HG03064 (cell line): ENCODE measurements at regions not wholly inside any gene's neighbourhood (a gene's known extent, or its start where the extent isn't known, plus 50 kb on each side); places are given as distances from the start of the nearest gene placed in this dataset.
A peak's percentile ranks its signal among the peaks of the same experiment; 100 is the strongest.
"Not testable (repeated sequence)": the region's sequence is repeated elsewhere in the genome, so short reads cannot be mapped to it uniquely, and the experiment has no call there.

Experiments used
- ATAC-seq: cut with Tn5 transposase; IDR thresholded peaks from one replicate; pipeline ENCODE4 v1.9.1; 2021; ENCODE audit warnings: low read depth; ENCODE audit not compliant: unreplicated experiment

DNA sequence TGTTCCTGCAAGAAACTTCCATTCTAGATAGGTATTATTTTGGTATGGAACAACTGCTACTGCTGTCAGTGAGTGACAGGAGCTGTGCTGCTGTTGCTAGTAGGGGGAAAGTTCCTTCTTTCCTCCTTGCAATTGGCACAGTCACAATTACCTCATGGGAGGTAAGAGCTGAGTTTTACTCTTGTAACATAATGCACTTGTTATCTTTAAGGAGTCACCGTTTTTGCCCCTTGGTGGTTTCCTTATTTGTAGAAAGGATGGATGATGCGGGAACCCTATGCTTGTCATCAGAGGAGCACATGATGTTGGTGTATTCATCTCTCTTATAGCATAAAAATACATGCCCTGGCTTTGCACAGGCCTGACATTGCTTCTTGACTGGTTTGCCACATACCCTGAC lies 234.7 kb upstream of the NPY start:
- no peak for ATAC-seq

DNA sequence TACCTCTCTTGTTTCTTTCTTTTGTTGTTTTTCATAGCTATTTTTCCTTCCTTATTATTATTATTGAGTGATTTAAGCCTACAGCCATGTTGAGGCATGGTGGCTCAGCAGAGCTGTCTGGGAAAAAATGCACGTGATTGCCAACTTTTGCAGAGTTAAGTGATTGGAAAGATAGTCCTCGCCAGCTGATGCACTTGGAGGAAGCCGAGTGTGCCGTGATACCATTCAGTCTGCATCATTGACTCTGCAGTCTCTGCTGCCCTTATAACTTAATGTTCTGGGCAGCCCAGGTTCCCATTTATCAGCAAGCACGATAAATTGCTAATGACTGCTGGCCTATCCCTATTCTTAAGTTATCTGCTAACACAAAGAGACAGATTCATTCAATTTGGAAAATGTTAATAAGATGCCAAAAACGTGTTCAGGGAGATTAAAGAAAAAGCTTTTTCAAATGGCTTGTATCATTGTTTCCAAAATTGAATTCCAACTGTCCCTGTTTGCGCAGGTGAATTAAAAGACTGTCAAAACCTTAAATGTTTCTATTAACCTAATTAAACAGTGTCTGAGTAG lies 232.9 kb upstream of the NPY start:
- ATAC-seq = no peak

DNA sequence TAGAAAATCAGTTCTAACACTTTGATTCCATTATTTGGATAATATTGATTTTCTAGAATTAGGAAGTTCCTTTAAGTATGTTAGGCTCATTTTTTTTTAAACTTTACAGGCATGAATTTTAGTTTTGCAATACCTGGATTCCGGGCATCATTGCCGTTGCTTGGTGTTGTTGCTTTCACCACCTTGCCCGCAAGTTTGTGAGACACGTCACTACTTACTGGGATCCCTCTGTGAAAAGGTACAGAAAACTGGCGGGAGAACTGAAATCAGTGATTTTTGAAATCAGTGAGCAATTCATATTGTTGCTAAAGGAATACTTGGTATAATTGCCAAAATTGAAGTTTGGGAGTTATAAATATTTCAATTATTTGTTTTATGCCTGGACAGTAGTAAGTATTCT lies 232.3 kb upstream of the NPY start:
- ATAC-seq = no peak

- ATAC-seq = no peak
Observed at GRCh38 chr7:24052572-24053260, 231.3 kb upstream of the NPY start.

GRCh38 chr7:24054236-24054635 lies 229.8 kb upstream of the NPY start:
- ATAC-seq = no peak

DNA sequence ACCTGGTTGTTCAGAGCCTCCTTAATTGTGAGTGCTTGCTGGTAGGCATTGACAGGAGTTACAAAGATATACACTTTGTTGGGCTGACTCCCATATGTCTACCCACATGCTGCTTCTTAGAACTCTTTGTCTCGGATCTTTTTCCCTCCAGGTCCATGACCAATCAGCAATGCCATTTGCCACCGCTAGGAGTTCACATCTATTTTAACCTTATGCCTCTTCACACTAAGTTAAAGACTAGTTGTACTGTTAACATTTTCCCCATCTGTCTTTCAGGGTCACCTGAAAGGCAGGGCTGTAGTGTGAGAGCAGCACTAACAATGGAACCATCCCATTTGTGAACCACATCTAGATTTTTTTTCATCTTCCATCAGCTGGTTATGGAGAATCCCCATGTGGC lies 226.7 kb upstream of the NPY start:
- no peak for ATAC-seq

GRCh38 chr7:24058953-24059352 lies 225.0 kb upstream of the NPY start:
- ATAC-seq = no peak

DNA sequence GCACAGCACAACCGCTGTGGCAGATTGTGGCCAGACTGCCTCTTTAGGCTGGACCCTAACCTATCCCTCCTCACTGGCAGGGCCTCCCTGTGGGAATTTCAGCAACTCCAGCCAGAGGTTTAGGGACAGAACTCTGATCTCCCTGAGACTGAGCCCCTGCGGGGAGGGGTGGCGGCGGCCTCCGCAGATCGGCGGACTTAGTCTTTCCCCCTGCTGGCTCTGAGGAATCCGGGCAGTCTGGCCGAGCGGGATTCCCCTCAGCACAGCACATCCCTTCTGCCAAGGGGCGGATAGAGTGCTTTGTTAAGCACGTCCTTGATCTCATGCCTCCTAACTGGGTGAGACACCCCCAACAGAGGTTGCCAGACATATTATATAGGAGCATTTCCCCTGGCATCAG lies 224.2 kb upstream of the NPY start:
- ATAC-seq = no peak

DNA sequence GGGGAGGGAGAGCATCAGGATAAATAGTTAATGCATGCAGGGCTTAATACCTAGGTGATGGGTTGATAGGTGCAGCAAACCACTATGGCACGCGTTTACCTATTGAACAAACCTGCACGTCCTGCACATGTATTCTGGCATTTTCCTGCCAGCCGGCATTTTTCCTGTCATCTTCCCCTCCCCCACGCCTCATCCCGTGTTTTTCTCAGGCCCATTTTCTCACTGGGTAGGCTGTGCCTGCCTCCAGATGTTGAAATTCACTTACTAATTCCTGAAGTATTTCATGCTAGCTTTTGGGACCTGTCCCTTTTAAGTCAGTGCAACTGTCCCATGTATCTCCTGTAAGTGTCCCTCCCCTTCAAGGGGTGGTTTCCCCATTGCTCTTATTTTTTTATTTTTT lies 220.3 kb upstream of the NPY start:
- no peak for ATAC-seq

DNA sequence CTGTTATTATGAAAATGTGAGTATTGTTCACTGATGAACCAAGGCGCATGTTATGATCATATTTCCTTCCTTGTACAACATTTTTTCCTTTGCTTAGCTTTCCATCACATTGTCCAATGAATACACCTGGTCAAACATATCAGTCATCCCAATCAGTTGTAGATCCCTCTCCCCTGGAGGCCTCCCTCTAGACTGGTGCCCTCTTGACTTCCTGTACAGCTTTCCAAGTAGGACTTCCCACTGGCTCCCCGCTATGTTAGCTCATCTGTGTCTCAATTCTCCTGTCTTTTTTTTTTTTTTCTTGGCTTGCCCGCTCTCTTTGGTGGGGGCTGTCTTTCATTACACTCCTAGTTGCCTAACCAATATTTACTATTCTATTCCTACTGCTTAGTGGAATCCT lies 214.2 kb upstream of the NPY start:
- no peak for ATAC-seq

DNA sequence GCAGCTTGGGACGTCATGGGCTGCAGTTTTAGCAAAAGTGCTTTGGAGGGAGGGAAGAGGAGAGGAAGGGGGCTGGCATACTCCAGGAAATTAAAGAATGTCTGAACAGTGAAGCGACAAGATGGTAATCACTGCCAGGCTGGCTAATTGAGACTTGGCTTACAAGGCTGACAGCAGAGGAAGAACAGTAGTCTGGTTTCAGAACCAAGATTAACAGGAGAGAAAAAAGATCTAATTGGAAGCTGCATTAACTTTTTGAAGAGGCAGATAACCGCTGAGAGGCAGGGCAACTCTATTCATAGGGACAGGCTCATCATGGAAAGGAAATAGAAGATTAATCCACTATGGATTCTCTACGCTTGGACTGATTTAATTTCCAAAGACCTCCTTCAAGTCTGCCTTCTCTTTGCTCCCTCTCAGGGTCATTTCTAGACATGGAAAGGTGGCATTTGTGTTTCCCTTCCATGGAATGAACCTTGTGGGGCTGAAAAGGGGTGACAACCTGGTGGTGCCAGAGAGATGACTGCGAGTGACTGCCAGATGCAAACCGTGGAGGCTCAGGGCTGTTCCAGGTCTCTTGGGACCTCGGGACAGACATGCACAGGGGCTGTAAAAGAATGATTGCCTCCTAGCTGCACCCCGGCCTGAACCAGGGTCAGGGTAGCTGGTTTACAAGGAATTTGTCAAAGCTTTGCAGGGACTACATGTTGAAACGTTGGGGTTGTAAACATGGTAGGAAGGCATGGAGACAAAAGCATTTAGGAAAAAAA lies 210.2 kb upstream of the NPY start:
- ATAC-seq = no peak

DNA sequence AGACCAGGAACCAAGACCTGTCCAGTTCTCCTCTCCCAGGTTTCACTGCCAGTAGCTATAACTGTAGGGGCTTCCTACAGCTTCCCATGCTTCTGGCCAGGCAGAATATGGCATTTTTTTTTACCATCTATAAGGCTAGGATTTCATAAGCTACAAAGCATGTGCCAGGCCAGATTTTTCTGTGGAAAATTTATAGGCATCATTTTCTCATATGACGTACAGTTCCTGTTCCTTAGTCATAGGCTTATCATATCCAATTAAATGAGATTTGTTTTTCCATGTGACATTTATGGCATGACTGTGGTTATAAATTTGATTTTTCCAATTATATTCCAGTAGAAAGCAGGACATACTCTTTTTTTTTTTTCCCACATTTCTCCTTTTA lies 208.6 kb upstream of the NPY start:
- no peak for ATAC-seq

- no peak for ATAC-seq
Observed at GRCh38 chr7:24082826-24083225, 201.2 kb upstream of the NPY start.

DNA sequence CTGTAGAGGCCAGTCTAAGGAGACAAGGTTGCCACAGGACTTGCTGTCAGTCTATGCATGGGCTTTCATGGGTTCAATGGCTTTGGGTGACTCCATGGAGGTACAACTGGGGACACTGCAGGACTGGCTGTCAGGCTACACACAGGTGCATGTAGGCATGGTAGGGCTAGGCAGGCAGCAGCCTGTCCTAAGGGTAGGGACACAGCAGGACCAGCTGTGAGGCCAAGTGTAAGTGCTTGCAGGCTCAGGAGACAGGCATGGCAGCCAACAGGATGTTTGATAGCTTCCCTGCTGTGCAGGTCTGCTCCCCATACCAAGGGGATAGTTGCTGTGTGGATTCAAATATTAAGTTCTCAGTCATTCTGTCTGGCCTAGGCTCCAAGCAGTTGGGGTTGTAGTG lies 181.0 kb upstream of the NPY start:
- ATAC-seq = no peak

- peak; percentile 88 for ATAC-seq
Observed at GRCh38 chr7:24108906-24109376, 175.0 kb upstream of the NPY start.

- ATAC-seq = no peak
Observed at GRCh38 chr7:24110056-24110455, 173.9 kb upstream of the NPY start.

DNA sequence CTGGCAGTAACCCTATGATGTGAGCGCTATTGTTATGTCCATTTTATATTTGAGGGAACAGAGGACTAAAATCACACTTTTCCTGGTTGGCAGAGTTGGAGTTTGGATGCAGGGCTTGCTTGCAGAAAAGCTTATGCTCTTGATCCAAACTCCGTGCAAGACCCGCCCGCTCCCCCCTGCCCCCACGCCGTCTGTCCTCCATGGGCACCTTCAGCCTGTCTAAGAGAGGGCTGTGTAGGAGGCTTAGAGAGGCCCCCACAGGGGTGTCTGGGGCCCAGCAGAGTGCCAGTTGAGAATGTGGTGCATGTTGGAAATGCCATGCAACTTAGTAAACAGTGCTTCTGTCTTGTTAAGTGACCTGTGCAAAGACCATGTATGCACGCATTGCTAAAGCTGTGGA lies 170.5 kb upstream of the NPY start:
- no peak for ATAC-seq

GRCh38 chr7:24115661-24116060 lies 168.3 kb upstream of the NPY start:
- ATAC-seq = no peak

DNA sequence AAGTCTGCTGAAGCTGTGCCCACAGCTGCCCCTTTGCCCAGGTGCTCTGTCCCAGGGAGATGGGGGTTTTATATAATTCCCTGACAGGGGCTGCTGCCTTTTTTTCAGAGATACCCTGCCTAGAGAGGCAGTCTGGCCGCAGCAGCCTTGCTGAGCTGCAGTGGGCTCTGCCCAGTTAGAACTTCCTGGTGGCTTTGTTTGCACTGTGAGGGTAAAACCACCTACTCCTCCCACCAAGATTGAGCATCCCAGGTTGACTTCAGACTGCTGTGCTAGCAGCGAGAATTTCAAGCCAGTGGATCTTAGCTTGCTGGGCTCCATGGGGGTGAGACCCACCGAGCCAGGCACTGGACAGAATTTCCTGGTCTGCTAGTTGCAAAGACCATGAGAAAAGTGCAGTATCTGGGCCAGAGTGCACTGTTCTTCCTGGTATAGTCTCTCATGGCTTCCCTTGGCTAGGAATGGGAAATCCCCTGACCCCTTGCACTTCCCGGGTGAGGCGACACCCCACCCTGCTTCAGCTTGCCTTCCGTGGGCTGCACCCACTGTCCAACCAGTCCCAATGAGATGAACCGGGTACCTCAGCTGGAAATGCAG lies 166.0 kb upstream of the NPY start:
- ATAC-seq = not testable (repeated sequence)

GRCh38 chr7:24119852-24120251 lies 164.1 kb upstream of the NPY start:
- no peak for ATAC-seq

DNA sequence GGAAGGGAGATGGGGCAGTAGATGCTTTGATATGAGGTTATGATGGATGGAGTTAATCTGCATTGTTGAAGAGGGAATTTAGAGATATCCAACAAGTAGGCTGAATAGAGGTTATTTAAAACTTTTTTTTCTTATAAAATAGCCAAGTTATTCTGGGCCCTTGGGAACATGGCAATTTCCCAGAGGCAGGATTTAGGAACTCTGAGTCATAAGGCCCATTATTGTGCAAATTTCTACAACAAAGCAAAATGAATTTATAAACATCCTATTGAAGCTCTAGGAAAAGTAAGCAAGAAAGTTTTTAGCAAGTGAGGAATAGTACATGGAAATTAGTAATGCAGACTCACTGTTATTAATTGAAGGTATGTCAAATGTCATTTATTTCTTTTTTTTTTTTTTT lies 160.9 kb upstream of the NPY start:
- ATAC-seq = no peak

DNA sequence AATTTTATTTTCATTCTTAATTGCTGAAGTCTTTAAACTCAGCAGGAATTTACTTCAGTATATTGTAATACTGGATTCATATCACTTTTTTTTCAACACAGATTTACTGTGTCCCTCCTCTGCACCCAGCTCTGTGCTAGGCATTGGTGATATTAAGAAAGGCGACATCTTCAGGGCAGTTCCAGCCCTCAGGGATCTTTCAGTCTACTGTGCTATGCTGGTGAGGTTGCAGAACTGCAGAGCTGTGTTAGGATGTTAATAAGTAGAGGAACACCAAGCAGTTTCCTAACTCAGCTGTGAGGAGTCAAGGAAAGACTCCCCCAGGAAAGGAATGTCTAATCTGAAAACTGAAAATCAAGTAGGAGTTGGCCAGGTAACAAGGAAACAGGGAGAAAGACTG lies 158.2 kb upstream of the NPY start:
- ATAC-seq = no peak
